ENCODE measurements at regions not wholly inside any gene's neighbourhood (a gene's known extent, or its start where the extent isn't known, plus 50 kb on each side); places are given as distances from the start of the nearest gene placed in this dataset.
"Not testable (repeated sequence)": the region's sequence is repeated elsewhere in the genome, so short reads cannot be mapped to it uniquely, and the experiment has no call there.

DNA sequence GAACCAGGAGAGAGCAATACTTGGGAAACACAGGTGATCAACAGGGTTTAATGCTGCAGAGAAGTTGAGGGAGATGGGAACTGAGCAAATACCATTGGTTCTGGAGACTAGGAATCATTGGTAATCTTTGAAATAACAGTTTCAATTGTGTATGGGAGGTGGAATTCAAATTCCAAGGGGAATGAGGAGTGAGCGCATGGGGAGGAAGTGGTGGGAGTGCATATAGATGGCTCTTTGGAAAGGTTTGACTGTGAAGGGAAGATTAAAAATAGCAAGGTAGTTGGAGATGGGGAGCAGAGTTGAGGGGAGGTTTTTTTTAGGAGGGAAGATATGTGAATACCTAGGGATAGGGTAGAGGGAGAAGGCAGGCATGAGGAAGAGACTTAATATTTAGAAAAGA is 51.1 kb upstream of the ROPN1 start:
- DNase-seq (ENCODE audit: low read depth), result no peak

DNA sequence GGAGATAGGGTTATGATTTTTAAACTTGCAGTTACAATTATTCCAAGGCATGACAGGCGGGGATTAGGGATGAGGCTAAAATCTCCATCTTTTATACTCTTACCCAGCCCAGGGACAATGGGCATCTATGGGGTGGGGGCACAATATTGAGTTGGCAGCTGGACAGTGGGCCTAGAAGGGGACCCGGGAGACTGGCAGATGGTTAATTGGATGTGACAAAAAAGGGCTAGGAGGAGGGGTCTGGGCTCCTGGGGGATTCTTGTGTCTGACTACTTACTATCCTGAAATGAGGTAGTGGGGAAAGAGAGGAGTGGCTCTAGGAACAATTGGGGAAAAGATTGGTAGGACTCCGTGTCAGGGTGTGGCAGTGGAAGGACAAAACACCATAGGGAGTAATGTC is 53.0 kb upstream of the ROPN1 start:
- DNase-seq (ENCODE audit: low read depth), result no peak

DNA sequence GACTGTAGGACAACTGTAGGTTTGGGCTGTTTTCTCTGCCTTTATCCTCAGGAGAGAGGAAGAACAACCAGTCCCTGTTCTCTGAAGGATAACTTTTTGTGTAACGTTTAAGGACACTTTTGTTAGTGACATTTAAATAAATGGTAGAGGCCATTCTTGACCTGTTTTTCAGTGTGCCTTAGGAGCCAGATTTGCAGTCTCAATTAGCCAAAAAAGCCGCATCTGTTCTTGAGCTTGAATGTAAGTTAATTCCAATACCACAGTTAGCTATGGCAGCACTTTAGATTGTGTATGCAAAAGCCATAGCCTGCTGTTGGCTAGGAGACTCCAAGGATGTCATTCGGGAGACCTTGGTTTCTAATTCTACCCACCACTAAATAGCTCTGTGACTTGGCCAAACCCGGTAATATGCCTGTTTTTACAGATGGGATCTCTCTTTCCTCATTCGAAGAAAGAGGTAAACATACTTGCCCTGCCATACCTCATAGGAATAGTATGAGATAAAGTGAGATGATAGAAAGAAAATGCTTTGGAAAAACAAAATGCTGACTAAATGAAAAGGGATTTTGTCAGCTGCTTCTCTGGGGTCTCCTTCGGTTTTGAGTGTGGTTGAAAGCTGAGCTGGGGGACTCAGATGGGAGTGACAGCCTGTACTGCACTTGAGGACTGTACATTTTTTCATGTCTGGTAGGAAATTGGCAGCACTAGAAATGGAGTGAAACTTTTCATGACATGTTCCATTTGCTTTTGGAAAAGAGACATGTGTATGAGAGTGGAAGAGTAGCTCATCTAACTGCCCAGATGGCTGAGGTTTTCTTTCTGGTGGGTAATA is 57.3 kb upstream of the ROPN1 start:
- DNase-seq (ENCODE audit: low read depth), result no peak

DNA sequence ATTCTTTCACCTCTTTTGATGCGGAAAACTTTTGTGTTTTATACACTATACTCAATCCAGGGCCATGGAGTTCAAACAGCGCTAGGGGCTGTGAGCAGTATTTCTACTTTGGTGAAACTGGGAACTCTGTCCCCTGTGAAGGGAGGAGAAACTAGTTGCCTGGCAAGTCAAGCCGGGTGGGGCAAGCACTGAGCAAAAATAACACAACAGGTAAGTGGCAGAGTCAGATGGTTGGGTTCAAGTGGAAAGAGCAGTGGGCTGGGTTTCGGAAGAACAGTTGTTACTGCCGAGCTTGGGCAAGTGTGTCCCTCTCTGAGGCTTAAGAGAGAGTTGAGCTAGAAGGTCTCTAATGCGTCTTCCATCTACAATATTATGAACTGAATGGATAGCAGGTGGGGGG is 59.7 kb upstream of the ROPN1 start:
- DNase-seq (ENCODE audit: low read depth), result no peak

DNA sequence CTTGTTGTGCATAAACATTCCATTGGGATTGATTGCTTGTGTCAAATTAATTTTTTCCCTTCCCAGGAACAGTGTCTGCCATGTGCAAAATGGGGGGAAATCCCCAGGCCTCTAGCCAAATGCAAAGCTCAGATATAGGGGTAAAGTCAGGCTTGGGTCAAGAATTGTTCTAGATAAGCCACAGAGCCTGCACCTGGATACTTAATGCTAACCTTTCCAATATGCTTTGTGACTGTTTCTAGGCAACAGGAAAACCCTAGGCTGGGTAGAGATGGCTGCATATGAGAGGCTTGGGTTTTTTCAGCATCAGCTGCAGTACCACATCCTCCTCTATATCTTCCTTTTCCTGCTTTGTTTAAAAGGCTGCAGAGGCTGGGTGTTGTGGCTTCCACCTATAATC is 61.9 kb upstream of the ROPN1 start:
- DNase-seq (ENCODE audit: low read depth), result no peak

DNA sequence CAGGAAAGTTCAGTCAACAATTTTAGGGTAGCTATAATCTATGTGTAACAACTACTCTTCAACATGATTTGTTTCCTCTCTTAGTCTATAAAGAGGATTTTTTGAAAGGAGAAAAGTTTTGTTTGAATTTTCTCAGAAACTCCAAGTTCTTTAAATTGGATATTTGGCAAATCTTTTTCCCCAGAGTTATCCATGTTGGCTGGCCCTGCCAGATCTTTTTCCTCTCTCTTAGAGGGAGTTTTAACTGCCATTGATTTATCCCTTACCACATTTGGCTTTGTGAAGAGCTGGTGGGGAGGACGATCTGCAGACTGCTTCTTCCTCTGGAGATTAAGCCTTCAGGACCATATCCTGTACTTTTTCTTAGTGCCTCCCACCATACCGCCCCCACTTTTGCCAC is 64.9 kb upstream of the ROPN1 start:
- DNase-seq (ENCODE audit: low read depth), result no peak

DNA sequence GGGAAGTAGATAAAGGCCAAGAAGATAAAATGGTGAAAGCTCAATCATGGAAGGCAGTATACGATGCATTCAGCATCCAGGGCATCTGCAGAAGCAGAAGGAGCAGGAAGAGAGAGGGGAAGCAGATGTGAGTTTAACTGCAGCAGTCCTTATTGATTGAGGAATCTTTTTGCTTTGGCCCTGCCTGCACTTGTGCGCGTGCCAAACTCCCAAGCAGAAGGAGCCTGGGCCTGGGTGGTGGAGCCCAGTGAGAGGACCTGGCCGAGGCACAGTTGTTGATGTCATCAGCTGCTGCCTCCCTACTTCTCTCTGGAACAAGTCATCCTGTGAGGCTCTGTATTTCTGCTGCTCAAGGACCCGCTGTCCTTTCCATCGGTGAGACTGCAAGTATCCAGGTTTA is 65.5 kb upstream of the ROPN1 start:
- DNase-seq (ENCODE audit: low read depth), result no peak

DNA sequence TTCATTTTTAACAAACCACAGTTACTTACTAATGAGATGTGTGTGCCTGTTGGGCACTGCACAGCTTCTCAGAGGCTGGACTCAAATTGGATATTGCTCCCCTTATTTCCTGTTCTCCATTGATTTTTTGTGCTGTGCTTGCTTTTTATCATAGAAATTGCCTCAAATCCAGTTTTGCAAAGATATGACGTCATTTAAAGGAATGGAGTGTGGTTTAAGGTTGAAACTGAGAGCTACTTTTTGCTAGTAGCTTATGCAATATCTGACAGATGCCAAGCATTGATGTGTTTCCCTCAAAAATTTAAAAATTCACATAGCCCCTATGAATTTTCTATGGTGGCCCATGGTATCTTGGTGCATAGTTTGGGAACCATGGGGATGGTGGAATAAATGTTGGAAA is 67.7 kb upstream of the ROPN1 start:
- DNase-seq (ENCODE audit: low read depth), result peak; percentile 16

DNA sequence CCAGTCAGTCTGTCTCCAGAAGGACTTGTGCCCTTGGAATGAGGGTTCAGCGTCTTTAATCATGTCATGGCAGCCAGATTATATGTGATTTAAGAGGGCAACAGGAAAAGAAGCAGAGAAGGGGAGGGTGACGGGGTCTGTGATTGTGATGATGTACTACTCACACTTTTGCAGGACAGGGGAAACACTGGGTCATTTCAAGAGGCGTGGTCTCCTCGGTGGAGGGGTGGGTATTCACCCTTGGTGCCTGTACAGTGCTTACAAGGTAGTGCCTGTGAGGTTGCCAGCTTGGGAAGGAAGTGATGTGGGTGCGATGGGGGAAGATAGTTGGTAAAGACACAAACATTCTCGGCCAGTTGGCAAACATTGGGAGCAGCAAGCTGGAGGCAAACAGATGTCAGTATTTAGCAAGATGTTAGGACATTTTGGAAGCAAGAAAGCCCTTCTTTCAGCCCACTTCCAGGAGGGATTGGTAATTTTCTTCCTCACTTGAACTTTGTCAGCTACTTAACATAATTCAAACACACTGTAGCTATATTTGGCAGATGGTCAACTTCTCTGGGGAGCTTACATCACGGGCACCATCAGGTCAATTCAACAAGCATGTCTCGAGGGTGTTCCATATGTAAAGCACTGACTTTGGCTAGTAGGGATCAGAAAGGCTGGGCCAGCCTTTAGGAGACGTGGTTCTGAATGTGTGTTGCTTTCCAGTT is 71.4 kb upstream of the ROPN1 start:
- DNase-seq (ENCODE audit: low read depth), result peak; percentile 22

DNA sequence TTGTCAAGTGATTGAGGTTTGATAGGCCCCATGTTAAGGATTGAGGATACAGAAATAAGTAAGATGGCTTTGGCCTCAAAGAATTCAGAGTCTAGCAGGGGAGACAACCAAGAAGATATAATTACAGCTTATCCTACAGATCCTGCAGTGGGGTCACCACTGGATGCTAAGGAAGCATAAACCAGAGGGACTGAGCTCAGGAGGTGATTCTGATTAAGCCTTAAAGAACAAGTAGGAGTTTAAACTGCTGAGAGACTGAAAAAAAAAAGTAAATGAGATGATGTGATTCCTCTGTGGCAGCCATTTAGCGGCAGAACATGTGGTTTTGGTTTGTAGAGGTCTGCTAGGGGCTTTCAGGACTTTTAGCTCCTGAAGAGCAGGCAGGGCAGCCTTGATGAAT is 72.1 kb upstream of the ROPN1 start:
- DNase-seq (ENCODE audit: low read depth), result no peak

DNA sequence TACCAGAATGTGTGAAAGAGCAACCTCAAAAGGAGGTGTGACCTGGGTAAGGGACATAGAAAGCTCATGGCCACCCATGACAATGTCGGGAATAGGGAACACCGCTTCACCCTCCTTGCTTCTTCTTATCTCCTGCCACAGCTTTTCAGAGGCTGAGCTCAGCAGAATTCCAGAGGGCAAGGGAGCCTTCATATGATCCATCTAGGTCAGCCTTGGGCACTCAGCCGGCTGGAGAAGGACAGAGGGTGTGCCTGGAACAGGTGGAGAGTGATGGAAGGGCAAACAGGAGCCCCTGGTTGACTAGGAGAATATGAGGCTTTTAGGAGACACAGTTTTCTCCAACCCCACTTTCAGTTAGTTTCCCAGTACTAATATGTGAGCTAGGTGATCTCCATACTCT is 74.6 kb upstream of the ROPN1 start:
- DNase-seq (ENCODE audit: low read depth), result not testable (repeated sequence)

DNA sequence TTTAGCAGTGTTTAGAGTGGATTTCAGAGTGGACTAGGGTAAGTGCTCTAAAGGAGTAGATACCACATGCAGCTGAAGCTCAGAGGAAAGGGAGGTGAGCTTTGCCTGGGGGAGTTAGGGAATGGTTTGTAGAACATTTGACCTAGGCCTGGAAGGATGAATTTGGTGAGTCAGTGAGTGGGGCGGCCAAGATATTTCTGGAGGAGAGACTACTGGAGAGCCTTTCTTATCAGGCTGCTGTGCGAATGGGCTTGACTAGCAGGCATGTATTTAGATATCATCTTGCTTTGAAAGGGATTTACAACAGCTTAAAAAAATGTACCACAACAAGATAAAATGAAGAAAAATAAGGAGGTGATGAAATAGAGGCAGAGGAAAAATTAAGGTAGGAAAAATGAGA is 77.8 kb upstream of the ROPN1 start:
- DNase-seq (ENCODE audit: low read depth), result not testable (repeated sequence)

DNA sequence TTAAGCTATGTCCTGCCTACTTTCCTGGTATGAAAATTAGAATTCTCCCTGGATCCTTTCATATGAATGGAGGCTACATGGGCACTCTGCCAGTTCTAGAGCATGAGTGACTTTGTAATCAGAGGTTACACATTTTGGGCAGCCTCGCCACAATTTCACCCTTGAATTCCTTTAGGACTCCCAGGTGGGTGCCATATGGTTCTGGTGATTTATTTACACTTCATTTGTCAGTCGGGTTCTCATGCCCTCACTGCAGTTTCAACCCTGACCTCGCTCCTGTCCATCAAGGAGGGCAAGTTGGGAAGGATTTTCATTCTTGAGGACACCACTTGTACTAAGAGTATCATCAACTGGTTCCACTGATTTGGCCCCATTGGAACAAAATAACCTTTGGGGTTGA is 83.2 kb upstream of the ROPN1 start:
- not testable (repeated sequence) for DNase-seq (ENCODE audit: low read depth)

DNA sequence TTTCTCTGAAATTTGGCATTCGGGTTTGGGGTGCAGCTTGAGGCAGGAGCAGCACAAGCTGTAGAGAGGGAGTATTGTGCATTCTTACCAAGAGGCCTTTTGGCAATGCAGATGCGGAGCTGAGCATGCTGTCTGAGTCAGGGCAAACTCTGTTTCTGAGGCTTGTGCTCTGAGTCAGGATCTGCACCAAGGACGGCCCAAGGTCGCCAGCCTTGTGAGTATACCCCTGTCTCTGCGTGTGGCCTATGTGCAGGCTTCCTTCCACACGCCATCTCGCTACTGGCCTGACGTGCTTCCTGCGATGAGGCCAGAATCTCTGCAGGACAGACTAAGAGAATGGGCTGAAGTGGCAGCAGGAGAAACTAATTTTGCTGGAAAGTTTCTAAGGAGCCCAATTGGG is 83.8 kb upstream of the ROPN1 start:
- peak; percentile 28 for DNase-seq (ENCODE audit: low read depth)

DNA sequence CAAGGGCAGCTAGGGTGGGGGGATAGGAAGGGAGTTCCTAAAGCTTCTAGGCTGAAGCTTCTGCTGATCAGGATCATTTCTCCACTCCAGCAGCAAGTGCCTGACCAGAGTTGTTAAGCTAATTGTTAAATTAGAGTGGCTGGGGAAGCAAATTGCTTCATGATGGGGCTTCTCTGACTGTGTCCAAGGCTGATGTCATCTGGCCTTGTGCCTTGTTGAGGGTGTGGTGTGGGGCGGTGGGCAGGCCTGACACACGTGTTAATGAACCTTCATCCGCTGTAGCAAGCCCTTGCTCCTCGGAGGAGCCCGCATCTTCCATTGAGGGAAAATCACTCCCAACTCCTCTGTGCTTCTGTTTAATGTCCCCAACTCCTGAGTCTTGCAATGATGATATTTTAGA is 84.3 kb upstream of the ROPN1 start:
- DNase-seq (ENCODE audit: low read depth), result peak; percentile 9

DNA sequence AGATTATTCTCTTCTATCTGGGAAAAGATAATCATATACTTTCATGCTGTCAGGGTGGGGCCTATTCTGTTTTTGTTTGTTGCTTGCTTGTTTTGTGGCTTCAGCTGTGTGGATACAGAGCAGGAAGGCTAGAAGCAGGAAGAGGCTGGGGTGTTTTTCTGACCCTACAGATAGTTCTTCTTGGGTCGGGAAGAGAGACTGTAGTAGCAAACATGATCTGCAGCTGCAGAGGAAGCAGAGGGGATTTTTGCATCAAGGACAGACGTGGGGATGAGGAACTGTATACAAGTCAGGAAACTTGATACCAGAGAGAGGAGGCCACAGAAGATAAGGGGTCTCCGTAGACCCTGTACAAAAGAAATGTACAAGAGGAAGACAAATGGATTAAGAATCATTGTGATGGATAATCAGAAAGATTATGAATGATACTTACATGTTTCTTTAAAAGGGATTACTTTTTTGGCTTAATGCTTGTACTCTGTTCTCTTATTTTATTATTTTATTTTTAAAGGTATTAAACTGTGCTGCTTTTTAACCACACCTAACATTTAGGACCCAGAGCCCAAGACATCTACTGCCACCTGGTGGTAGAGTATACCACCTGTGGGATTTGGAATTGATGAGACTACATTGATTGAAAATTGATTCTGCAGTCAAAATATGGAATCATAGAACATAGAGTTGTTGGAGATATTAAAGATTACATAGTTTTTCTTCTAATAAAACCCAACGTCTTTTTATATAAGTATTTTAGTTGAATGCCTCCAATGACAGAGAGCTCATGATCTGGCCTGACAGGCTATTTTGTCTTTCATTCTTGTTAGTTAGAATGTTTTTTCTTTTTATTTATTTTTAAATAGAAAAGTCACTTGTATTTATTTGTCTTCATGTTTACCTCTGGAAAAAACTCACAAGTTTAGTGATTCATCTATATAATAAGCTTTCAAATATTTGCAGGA is 87.3 kb upstream of the ROPN1 start:
- DNase-seq (ENCODE audit: low read depth), result peak; percentile 12

DNA sequence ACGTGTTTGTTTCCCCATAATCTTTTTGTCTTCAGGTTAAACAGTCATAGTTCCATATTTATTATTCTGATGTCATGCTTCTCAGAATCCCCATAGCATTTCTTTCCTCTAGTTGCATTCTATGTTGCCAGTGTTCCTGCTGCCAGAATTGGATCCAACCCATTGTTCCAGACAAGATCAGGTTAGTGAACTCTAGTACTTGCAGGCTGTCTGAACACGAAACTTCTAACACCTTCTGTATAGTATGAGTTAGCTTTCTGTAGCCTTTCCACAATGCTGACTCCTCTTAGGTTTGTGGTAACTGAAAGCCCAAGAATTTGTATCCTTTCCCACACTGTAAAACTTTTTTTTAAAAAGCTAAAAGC is 88.0 kb upstream of the ROPN1 start:
- DNase-seq (ENCODE audit: low read depth), result no peak

DNA sequence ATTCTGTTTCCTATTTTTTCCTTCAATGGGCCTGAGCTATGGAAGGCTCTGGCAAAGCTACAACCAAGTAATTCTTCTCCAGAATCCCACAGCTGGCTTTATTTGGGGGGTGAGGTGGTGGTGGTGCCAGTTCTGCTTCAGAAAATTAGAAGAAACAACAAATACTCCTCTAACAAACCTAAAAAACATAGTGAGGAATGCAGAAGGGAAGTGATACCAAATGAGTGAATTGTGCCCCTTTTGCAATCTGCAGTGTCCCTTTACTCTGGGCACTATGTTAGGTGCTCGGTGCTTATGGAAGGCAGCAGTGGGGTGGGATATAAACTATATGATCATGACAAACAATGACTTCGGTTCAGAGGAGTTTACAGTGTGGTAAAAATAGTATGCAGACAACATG is 90.4 kb upstream of the ROPN1 start:
- DNase-seq (ENCODE audit: low read depth), result no peak

DNA sequence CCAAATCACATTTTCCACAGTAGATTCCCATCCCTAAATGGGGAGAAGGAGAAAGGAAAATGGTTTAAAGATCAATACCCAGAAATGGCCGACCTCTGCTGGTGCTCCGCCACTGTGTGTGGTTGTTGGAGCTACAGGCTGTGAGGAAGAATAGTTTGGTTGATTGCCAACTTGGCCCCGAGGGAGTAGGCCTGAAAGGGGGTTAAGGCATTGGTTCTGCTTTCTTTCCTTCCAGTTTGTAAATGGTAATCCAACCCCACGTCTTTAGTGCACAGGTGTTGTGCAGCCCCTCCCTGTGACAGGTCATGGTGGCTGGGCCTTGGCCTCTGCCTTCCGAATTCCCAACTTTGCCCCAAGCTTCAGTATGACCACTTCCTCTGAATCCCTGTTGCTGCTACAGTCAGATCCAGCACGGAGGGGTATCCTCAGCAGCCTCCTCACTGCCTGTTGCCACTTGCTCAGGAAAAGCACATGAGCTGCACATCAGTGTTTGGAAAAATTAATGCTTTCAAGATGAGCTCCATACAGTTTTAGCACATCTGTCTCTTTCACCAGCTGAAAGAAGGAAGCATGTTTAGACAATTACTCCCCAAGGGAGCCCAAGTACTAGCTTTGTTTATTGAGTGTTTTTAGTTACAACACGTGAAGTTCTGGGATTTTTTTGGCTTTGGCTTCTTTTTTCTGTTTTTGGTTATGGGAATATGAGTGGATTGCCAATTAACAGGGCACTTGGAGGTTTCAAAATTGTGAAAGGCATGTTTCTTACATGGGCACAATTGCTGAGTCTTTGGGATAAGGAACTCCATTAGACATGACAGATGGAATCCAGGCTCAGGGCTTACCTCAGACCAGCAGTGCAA is 92.3 kb upstream of the ROPN1 start:
- peak; percentile 78 for DNase-seq (ENCODE audit: low read depth)

DNA sequence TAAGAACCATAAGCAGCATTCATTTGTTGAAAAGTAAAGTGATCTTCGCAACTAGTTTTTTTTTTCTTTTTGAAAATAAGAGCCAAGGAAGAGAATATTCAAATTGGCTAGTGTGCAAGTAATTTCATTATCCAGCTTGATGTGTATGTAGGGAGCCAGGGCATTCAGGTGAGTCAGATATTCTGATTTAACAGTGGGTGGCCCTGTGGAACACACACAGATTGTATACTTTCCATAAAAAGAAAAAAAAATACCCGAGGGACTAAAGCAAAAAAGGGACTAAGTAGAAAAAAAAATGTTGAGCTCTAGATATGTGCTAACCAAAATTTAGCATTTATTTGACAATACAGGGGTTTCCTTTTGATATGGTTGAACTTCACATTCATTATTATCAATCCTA is 96.9 kb upstream of the ROPN1 start:
- no peak for DNase-seq (ENCODE audit: low read depth)

DNA sequence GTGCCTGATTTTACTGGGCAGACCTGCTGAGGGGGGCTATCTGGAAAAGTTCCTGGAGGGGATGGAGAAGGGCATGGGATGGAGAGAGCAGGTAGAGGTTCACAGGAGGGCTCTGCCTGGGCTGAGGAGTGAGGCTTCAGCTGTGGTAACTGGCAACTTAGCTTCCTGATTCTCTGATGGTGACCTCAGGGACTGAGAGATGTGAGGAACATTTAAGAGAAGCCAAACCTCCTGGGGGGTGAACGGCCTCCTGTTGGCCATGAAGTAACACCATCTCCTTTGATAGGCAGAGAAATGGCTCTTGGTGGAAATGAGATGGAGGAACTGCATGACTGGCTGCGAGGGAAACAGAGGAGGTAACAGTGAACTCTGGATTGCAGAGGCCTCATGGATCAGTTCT is 97.3 kb upstream of the ROPN1 start:
- no peak for DNase-seq (ENCODE audit: low read depth)

DNA sequence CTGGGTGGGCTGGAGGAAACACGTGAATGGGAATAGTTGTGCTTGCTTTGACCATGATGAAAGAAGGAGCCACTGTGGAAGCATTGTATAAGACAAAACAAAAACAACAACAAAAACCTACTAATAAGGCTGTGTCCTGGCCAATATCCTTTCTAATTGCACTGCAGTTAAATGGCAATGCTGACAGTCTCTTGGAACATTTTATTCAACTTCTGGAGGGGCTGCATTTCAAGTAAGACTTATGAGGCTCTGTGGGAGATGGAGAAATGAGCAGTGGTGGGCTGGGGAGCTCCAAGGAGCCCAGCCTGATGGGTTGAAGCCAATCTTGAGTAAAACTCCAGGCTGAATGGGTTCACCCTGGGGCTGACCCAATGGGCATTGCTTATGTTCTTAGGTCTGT is 99.8 kb upstream of the ROPN1 start:
- DNase-seq (ENCODE audit: low read depth), result no peak
